ENCODE measurements at regions not wholly inside any gene's neighbourhood (a gene's known extent, or its start where the extent isn't known, plus 50 kb on each side); places are given as distances from the start of the nearest gene placed in this dataset.

GRCh38 chr4:20017070-20017776, 234.5 kb upstream of the SLIT2 start:
- no peak for TF ChIP-seq CTCF (IDR thresholded peaks at IDR 0.05)
- no peak for TF ChIP-seq POLR2A (IDR thresholded peaks at IDR 0.05)

All from heart left ventricle (tissue), 13 donors.